ENCODE measurements at regions not wholly inside any gene's neighbourhood (a gene's known extent, or its start where the extent isn't known, plus 50 kb on each side); places are given as distances from the start of the nearest gene placed in this dataset.

DNA sequence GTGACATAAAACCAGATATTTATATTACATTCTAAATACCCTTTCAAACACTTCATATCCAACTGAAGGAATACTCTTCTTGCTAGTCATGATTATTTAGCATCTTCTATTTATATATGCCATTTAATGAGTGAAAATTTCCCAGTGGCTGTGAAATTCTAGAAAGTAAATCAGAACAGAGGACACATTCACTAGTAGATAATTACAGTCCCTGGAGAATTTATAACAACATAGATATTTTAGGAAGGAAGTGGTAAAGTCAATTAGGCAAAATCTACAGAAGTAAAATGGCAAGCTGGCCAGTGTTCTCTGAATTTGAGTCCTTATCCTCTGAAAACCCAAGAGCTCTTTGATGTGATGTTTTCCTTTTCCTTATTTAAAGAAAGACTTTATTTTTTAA is 121.8 kb downstream of the PMAIP1 start:
- TF ChIP-seq, protein P1, sequence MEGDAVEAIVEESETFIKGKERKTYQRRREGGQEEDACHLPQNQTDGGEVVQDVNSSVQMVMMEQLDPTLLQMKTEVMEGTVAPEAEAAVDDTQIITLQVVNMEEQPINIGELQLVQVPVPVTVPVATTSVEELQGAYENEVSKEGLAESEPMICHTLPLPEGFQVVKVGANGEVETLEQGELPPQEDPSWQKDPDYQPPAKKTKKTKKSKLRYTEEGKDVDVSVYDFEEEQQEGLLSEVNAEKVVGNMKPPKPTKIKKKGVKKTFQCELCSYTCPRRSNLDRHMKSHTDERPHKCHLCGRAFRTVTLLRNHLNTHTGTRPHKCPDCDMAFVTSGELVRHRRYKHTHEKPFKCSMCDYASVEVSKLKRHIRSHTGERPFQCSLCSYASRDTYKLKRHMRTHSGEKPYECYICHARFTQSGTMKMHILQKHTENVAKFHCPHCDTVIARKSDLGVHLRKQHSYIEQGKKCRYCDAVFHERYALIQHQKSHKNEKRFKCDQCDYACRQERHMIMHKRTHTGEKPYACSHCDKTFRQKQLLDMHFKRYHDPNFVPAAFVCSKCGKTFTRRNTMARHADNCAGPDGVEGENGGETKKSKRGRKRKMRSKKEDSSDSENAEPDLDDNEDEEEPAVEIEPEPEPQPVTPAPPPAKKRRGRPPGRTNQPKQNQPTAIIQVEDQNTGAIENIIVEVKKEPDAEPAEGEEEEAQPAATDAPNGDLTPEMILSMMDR (conservative IDR thresholded peaks at IDR 0.05; ENCODE audit: low read length) = no peak
- TF ChIP-seq EZH2phosphoT487 (IDR thresholded peaks at IDR 0.05; ENCODE audit: borderline replicate concordance, low read depth, low read length) = no peak
